Testis (tissue), 2 donors: ENCODE measurements at regions not wholly inside any gene's neighbourhood (a gene's known extent, or its start where the extent isn't known, plus 50 kb on each side); places are given as distances from the start of the nearest gene placed in this dataset.

Experiments used
- DNase-seq: peaks from one replicate; pipeline ENCODE4 v3.0.0-alpha.2; 2019
- H3K27ac ChIP-seq, 2 donors: fragments of 200-600 bp; sonication (generic); one replicate each; pipeline ENCODE4 v1.5.1; 2019
- H3K27me3 ChIP-seq: fragments of 200-600 bp; sonication (generic); one replicate; pipeline ENCODE4 v1.5.1; 2019
- H3K36me3 ChIP-seq: fragments of 200-600 bp; sonication (generic); one replicate; pipeline ENCODE4 v1.5.1; 2017; ENCODE audit warnings: low read depth; ENCODE audit errors: missing control alignments
- H3K4me1 ChIP-seq: fragments of 200-600 bp; sonication (generic); one replicate; pipeline ENCODE4 v1.5.1; 2019
- H3K4me3 ChIP-seq, 2 donors: fragments of 200-600 bp; sonication (generic); one replicate each; pipeline ENCODE4 v1.5.1; 2017 to 2019
- H3K9me3 ChIP-seq: fragments of 200-600 bp; sonication (generic); one replicate; pipeline ENCODE4 v1.5.1; 2017
- POLR2A ChIP-seq: fragments of 450-650 bp; IDR thresholded peaks from one replicate; pipeline ENCODE4 v1.6.1; 2017; ENCODE audit warnings: antibody characterized with exemption, mild to moderate bottlenecking, moderate library complexity
- WGBS, 2 donors: methylation state at CpG; one replicate each; pipeline ENCODE4 v1.1.5; 2018; 5-methylcytosine and 5-hydroxymethylcytosine counted together
- intact Hi-C: fragments of 100-400 bp; cut with DNase I; formaldehyde crosslinking; loops from one replicate; pipeline ENCODE4 v1.15.1; 2023; ENCODE audit warnings: low total_unique reads
- TF ChIP-seq, protein P1 (sequence below), 3 experiments: fragments of 450-650 bp in 2 of 3; fragments of 200-600 bp in 1 of 3; sonication (generic) in 1 of 3; IDR thresholded peaks; one replicate each; pipeline ENCODE4 v1.5.1; 2016 to 2019; ENCODE audit warnings: antibody characterized with exemption in 3 of 3, mild to moderate bottlenecking in 2 of 3, moderate library complexity in 1 of 3

DNA sequence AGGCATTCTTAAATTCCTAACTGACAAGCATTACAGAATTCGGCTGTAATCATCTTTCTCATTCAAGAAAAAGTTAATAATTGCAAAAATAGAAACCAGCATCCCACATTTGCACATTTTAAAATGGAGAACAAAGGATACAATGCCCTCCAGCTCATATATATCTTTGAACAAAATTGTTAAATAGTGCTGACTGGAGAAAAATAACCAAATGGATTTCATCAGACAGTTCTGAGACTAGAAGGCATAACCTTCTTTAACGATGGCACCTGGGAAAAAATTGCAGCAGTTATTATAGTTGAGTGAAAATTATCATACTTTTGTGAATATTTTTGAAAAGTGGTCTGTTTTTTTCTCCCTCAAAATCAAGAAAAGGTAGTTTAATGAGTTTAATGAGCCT is 138.9 kb upstream of the CDH19 start:
- Histone ChIP-seq H3K36me3 (no peaks in the 10 kb centered on the region), H3K9me3 (no peaks in the 10 kb centered on the region), H3K4me1 (no peaks in the 10 kb centered on the region), H3K27me3 (no peaks in the 10 kb centered on the region), H3K27ac (no peak overlapping the region), H3K4me3 (no peak overlapping the region)
- WGBS, 2 donors = 37 to 40% methylated on average over 2 of the region's 2 CpGs
- intact Hi-C loops = no loop called here
- TF ChIP-seq POLR2A = no peak
- TF ChIP-seq, protein P1, sequence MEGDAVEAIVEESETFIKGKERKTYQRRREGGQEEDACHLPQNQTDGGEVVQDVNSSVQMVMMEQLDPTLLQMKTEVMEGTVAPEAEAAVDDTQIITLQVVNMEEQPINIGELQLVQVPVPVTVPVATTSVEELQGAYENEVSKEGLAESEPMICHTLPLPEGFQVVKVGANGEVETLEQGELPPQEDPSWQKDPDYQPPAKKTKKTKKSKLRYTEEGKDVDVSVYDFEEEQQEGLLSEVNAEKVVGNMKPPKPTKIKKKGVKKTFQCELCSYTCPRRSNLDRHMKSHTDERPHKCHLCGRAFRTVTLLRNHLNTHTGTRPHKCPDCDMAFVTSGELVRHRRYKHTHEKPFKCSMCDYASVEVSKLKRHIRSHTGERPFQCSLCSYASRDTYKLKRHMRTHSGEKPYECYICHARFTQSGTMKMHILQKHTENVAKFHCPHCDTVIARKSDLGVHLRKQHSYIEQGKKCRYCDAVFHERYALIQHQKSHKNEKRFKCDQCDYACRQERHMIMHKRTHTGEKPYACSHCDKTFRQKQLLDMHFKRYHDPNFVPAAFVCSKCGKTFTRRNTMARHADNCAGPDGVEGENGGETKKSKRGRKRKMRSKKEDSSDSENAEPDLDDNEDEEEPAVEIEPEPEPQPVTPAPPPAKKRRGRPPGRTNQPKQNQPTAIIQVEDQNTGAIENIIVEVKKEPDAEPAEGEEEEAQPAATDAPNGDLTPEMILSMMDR (IDR thresholded peaks at IDR 0.05) = no peak
- DNase-seq = no peak

DNA sequence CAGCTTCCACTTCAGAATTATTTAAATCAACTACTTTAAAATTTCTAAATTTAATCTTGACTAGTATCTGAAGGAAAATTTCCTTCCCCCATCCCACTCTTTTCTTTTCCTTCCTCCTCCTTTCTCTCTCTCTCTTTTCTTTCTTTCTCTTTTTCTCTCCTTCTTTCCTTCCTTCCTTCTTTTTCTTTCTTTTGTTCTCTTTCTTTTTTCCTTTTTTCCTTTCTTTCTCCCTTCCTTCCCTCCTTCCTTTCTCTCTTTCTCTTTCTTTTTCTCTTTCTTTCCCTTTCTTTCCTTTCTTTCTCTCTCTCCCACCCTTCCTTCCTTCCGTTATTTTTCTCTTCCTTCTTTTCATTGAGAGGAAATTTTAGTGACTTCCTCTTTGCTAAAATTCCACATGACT is 132.0 kb upstream of the CDH19 start:
- no peak overlapping the region for H3K27ac ChIP-seq
- DNase-seq = no peak
- no peaks in the 10 kb centered on the region for H3K36me3 ChIP-seq
- H3K4me3 ChIP-seq = no peak overlapping the region
- H3K4me1 ChIP-seq = no peaks in the 10 kb centered on the region
- WGBS, 2 donors = 55 to 72% methylated on average over 1 of the region's 1 CpG
- TF ChIP-seq POLR2A = no peak
- TF ChIP-seq, protein P1 (IDR thresholded peaks at IDR 0.05) = no peak
- no peaks in the 10 kb centered on the region for H3K9me3 ChIP-seq
- H3K27me3 ChIP-seq = no peaks in the 10 kb centered on the region
- intact Hi-C loops = no loop called here

DNA sequence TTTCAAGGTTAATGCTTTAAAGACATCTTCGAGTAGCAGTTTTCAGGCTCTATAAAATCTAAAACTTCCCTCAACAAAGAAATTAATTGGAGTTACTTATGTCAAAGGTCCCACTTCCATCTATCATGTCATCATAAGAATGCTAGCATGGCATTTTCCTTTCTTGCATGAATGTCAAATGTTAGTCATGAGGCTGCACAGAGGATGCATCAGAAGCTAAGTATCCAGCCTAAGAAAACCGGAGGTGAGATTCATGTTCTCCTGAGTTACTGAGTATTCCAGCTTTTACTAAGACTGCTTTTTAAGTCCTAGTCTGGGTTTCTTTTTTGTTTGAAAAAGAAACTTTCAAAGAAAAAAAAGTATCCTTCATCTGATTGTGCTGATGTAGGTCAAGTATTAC is 130.6 kb upstream of the CDH19 start:
- Histone ChIP-seq H3K27ac (peak overlapping the region in 1 of 2 donors; percentile 53), H3K27me3 (no peaks in the 10 kb centered on the region), H3K9me3 (no peaks in the 10 kb centered on the region), H3K4me1 (peaks cover 4% of the 10 kb centered on the region), H3K4me3 (no peak overlapping the region), H3K36me3 (no peaks in the 10 kb centered on the region)
- TF ChIP-seq, protein P1 (IDR thresholded peaks at IDR 0.05) = no peak
- TF ChIP-seq POLR2A = no peak
- WGBS, 2 donors = 55 to 69% methylated on average over 2 of the region's 2 CpGs
- intact Hi-C loops = no loop called here
- no peak for DNase-seq

DNA sequence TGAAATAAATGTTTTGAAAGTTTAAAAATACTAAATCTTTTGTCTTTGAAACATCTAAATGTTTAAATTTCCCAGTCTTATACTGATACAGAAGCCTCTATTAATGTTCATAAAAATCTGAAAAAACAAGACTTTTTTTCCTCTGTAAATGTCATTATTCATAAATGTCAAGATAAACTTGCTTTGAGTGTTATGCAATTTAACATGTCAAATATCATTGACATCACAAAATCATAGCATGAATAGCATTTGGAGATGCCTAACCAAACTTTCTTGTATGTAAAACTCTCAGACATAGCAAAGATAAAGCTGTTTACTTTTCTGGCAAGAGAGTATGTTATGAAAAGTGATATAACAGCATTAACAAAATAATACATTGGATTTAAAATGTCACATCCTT is 128.0 kb upstream of the CDH19 start:
- DNase-seq = no peak
- Histone ChIP-seq H3K27me3 (no peaks in the 10 kb centered on the region), H3K27ac (no peak overlapping the region)

More for the DNA sequence above, 128.0 kb upstream of the CDH19 start:
- Histone ChIP-seq H3K4me1 (peaks cover 4% of the 10 kb centered on the region), H3K36me3 (no peaks in the 10 kb centered on the region), H3K4me3 (no peak overlapping the region), H3K9me3 (no peaks in the 10 kb centered on the region)
- intact Hi-C loops = no loop called here
- TF ChIP-seq, protein P1 (IDR thresholded peaks at IDR 0.05) = no peak
- TF ChIP-seq POLR2A = no peak
